HG03469 (cell line): ENCODE measurements at regions not wholly inside any gene's neighbourhood (a gene's known extent, or its start where the extent isn't known, plus 50 kb on each side); places are given as distances from the start of the nearest gene placed in this dataset.
A peak's percentile ranks its signal among the peaks of the same experiment; 100 is the strongest.
"Not testable (repeated sequence)": the region's sequence is repeated elsewhere in the genome, so short reads cannot be mapped to it uniquely, and the experiment has no call there.

Experiments used
- ATAC-seq: cut with Tn5 transposase; IDR thresholded peaks from one replicate; pipeline ENCODE4 v1.9.1; 2021; ENCODE audit warnings: mild to moderate bottlenecking, moderate library complexity, moderate number of reproducible peaks; ENCODE audit not compliant: unreplicated experiment

DNA sequence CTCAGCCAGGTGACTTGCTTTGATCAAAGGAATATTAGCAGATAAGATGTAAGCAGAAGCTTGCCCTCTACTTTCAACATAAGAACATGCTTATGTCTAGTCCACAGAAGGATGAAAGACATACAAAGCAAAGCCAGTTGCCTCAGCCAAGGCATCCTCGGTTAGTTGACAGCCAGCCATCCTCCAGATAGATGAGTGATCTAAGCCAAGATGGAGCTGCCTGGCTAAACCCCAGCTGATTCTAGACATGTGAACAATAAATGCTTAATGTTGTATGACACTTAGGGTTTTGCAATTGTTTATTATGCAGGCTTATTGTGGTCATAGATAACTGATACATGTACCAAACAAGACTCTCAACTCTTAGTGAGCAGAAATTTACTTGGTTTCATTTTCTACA, 157.6 kb upstream of the TMTC2 start:
- ATAC-seq: no peak

DNA sequence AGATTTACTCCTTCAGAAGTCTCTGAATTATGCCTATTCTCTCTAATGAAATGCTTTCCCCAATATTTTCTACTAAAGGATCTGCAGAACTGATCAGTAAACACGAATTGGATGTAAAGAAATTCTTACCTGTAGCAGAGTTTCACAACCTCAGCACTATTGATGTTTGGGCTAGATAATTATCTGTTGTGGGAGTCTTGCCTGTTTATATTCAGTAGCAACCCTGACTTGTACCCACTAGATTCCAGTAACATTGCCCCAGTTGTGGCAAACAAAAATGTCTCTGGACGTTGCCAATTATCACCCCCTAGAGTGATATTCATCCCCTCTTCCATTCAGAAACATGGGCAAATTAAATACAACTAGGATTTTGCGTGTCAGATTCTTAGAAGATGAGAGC, 156.8 kb upstream of the TMTC2 start:
- ATAC-seq: no peak

DNA sequence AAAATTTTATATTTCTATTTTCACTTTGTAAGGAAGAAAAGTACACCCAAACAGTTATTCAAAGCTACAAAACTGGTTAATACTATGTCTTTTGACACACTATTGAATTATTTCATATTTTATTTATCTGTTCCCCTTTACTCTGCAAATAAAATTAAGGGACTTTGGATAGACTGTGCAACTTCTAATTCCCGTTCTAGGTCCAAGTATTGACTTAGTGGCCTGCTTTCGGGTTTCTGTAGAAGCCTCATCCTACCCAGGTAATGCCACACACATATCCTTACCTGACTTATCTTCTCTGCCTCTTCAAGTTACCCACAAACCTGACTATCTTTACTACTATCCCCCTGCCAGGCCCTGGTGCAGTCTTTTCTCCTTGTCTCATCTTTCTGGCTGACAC, 156.3 kb upstream of the TMTC2 start:
- ATAC-seq: no peak

DNA sequence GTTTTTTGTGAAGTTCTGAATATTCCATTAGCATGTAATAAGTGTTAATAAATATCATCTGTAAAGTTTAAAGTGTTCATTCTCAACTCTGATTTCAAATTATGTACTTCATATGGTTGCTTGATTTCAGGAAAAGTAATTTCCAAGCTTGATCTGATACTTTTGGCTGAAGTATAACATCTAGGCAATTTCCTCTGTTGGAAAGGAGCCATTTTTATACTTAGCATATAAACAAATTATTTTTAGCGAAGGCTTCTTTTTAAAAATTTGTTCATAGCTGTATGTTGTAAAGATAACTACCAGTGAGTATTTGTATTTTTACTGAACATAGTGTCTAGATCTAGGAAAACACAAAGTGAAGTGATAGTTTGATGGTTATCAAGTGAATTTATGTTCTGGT, 153.4 kb upstream of the TMTC2 start:
- no peak for ATAC-seq

DNA sequence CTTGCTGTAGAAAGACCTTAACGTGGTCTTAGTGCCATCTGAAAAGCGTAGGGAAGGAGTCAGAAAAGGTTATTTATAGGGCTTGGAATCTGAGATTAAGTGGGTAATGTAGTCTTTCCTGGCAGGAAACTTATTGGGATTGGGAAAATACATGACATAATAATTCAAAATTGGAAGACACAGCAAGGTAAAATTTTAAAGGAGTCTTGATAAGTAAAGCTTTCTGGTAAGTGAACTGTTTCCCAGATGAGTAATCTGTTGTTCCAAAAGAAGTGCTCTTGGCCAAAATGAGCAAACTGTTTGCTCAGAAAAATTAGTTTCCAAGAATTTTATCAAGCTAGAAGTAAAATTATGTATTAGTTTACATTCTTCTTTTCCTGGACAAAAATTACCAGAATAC, 149.3 kb upstream of the TMTC2 start:
- ATAC-seq: no peak

DNA sequence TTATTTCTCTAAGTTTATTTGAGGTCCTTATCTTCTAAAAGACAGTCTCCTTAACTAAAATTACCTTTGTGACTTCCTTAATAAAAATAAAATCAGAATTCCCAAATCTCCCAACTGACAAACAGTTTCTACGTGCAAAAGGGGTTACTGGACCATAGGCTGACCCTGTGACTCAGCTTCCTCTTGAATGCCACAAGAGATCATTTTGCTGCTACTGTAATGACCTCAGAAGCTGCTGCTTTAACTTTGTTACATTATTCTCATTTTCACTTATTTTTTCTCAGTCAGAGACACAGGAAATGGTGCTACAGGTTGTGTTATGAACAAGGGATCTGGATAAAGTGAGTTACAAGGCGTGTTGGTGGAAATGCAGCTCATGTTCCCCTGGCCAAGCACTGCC, 132.2 kb upstream of the TMTC2 start:
- ATAC-seq: peak; percentile 78

DNA sequence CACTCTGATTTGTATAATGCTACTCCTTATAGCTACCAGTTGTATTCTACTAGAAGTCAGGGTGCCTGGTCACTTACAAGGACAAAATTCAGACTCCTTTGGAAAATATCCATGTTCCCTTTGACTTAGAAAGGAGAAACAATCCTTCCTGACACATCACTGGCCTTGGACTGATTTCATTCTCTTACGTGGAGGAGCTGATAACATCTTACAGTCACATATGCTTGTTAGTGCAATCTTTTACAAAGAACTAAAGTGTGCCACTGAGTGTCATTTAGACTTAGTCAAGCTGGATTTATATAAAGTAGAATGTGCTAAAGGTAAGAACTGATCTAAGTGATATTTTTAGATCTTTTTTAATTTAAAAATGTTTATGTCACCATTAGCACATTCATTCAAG, 131.0 kb upstream of the TMTC2 start:
- no peak for ATAC-seq

DNA sequence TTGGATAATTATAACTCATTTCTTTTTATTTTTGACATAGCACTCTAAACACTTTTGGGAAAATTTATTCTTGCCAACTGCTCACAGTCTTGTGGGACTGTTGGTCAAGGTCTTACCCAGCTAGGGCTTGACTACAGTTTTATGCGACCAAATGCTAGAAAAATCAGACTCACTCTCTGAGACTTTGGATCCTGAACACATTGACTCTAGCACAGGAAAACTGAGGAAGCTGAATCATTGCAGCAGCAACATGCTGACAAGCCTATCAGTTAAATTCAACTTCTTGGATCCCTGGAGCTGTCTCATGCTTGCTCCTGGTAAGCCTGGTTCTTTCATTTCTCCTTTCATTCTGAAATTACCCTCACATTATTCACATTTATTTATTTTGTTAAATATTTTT, 120.7 kb upstream of the TMTC2 start:
- ATAC-seq: no peak

DNA sequence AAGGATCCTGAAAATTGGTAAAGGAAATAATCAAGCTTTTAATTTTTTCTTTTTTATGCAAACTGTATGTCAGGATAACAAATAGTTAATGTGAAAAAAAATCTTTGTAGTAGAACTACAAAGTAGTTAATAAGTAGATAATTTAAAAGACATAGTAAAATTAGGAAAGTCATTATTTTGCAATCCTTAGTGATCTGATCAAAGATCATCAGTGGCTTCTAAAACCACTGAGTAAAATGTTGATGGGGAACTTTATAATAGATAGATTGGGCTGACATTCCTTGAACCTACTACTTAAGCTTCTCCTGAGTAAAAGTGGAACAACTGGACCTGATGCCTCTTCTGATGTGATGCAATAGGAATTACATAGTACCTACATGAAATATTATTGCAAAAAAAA, 119.0 kb upstream of the TMTC2 start:
- ATAC-seq: no peak

DNA sequence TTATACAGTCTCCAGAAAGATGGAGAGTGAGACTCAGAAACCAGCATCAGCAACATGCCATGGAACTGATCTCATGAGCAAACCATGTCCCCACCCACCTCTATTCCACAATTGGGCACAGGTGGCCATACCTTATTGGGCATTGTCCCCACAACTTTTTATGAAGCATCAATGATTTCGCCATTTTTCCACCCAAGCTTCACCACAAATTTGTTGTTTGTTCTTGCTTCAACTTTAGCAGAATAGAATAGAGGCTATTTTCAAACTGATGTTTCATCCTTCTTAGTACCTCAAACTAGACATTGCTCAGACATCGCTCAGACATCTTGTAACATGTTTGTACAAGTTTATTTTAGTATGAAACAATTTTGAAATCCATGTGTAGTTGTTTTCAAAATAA, 112.5 kb upstream of the TMTC2 start:
- ATAC-seq: no peak

DNA sequence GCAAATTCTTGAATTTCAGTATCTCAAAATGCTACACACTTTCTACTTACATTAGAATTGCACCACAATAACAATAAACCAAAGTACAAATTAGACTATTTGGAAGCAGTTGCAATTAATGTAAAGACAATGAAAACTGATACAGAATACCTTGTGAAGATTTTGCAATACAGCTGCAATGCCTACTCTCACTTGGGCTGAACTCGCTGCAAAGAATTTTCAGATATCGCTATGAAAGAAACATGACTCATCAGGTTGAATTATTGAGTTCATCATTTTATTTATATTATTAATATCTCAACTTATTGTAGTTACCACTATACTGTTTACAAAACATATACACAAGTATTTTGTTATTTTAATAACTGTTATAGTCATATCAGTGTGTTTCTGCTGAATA, 108.0 kb upstream of the TMTC2 start:
- ATAC-seq: no peak

DNA sequence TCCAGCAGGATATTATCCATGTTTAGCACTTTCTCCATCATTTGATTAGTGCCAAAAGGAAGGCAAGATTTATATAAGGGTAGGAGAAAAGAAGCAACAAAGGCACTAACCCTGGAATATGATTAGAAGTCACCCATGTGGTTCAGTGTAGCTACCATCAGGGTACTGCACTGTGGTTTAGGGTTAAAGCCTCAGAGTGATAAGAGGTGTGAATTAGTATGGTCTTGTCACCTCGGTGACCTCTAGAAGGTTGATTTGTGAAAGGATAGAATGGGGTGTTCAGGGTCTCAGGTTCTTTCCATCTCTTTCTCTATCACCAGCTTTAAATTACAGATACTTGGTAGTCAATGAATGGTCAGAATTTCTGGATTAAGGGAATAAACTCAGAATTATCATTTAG, 103.0 kb upstream of the TMTC2 start:
- ATAC-seq: no peak

DNA sequence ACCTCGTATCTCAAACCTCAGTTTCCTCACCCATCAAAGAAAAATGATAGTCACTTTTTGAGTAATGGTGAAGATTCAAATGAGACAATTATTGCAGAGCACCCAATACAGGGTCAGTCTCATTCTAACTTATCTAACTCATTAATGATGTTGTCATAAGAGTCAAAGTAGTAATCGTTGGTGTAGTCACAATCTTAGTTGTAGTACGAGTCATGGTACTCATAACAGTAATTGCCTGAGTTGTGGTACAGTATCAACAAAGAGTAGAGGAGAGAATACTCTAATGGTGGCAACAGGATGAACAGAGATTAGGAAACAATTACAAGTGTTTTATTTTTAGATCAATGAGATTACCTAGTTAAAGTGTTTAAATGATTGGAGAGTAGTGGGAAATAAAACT, 93.6 kb upstream of the TMTC2 start:
- ATAC-seq: peak; percentile 65

DNA sequence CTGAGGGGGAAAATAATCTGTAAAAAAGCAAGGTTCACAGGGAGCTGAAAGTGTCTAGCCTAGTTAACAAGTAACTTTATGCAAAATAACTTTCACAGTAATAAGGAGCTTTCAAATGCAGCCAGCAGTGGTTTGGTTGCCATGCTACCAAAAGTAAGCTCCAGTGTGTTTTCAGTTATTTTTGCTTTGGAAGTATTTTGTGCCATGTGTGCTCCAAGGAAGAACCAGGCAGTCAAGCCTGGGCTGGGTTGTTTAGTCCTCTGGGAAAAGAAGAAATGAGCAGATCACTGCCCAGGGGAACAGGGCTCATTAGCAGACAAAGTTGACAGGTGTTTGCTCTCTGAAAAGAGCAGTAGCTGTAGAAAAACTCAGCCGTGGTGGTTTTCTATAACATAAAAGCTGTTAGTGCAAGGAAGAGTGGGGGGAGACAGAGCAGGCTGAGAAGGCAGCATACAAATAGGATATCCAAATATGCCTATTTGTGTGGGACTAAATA, 92.8 kb upstream of the TMTC2 start:
- ATAC-seq: peak; percentile 84

DNA sequence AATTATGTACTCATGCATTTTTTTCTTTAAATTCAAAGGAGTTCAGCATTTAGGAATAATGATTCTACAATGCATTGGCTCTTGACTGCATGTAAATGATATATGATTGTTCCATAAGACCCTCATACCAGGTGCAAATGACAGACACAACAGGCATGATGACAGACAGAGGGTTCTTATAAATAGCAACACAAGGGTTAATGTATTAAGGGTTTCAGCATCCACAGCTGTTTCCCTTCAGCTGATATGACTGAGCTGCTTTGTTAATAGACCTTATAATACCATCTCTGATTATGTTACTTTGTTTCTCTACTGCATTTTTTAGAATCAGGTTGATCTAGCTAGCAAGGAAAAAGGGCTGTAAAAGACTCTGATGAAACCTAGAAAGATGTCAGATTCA, 90.8 kb upstream of the TMTC2 start:
- ATAC-seq: no peak

DNA sequence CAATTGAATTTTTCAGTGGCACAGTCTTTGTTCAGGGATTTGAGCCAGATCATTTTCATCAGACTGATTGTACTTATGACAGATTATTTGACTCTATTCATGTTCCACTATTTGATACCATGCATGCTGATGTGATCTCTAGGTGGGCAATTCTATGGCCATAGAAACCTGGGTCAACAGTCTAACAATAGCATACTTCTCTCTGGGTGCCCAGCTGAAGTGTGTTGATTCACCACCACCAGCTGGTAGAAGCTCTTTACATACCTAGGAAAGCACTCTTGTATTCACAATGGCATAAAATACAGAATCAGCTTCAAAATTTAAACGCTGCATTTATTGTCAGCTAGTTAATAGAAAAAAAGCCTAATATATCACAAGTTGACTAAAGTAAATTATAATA, 90.2 kb upstream of the TMTC2 start:
- no peak for ATAC-seq

DNA sequence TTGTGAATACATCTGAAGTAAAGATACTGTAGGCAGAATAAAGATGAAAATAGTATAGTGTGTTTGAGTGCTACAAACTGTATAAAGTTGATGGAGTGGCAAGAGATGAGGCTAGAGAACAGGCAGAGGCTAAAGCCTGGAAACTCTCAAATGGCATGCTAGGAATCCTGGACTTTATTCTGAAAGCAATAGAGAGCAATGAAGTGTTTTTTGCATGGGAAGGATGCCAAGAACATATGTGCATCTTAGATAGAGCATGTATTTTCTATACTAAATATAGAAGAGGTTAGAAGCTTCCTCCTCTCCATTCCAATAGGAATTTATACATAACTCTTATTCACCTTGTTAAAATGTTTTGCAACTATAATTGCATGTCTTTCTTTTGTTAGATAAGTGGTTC, 86.3 kb upstream of the TMTC2 start:
- no peak for ATAC-seq

DNA sequence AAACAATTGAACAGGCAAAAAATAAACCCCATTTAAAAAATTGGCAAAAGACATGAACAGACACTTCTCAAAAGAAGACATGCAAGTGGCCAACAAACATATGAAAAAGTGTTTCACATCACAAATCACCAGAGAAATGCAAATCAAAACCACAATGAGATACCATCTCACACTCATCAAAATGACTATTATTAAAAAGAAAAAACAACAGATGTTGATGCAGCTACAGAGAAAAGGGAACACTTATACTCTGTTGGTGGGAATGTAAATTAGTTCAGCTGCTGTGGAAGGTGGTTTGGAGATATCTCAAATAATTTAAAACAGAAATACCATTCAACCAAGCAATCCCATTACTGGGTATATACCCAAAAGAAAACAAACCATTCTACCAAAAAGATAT, 83.1 kb upstream of the TMTC2 start:
- ATAC-seq: not testable (repeated sequence)

DNA sequence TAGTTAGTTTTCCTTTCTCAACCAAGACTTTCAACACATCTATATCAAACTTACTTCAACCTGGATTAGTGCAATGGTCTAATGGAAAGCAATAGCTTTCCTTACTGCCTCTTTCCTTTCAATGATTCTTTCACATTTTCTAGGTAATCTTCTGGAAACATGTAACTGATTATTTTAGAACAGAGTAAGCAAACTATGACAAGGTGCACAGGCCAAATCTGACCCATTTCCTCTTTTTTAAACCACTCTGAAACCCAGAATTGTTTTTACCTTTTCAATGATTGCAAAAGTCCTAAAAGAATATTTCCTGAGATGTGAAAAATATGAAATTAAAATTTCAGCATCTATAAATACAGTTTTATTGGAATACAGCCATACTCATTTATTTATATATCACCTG, 81.6 kb upstream of the TMTC2 start:
- ATAC-seq: no peak

DNA sequence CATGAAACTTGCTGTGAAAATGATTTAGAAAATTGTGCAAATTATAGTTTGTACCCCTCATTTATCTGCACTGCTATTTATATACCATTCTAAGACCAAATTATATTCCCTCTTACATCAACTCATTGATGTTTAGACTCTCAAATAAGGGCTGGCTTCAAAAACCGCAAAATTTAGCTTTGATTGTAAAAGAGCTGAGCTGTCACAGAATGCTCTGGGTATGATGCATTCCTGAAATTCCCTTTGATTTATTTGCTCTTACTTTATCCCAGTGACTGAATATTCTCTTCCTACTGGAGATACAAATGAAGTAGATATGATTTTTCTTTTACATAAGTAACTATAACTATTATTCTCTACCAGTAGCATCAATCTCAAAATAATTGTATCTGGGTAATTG, 78.0 kb upstream of the TMTC2 start:
- no peak for ATAC-seq

DNA sequence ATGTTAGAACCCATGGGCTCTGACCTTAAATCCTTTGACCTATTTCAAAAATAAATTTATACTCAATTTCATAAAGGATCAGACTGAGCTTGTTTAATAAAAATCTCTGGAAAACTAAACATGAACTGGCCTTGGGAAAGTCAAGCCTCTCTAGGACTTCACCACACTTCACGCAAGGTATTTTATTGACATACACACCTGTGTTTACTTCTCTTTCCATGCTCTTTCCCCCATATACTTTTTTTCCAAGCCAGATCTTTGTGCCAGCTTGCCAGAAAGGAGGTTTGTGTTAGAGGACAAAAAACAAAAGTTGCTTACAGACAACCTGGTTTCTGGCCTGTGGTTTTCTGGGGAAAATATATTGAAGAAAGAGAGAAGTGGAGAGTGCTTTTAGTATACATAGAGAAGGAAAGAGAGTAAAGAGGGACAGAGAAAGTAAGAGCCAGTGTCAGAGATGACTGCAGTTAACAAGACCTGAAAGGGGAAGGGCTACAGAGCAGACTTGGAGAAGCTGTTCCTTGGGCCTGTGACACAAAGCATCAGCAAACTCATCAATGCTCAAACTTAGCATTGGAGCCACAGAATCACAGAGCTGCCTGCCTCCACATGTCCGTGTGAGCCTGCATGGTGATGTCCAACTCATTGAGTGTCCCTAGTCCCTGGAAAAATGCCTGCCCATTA, 77.3 kb upstream of the TMTC2 start:
- no peak for ATAC-seq

DNA sequence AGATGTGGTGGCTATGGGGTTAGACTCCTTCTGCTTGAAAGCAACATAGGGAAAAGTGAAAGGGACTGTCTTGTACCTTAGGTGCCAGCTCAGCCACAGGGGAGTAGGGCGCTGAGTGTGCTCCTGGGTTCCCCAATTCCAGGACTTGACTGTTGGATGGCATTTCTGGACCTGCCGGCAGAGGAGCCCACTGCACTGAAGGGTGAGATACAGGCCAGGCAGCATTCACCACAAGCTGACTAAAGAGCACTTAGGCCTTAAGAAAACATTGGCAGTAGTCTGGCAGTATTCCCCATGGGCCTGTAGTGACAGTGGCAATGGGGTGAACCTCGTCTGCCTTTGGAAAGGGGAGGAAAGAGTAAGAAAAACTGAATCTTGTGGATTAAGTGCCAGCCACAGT, 67.1 kb upstream of the TMTC2 start:
- no peak for ATAC-seq

DNA sequence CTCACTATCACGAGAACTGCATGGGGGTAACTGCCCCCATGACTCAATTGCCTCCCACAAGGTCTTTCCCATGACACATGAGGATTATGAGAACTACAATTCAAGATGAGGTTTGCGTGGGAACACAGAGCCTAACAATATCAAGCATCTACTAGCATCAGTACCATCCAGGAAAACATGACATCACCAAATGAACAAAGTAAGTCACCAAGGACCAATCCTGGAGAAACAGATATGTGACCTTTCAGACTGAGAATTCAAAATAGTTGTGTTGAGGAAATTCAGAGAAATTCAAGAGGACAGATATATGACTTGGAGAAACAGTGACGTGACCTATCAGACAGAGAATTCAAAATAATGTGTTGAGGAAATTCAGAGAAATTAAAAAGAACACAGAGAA, 65.8 kb upstream of the TMTC2 start:
- ATAC-seq: no peak
